ENCODE measurements at regions not wholly inside any gene's neighbourhood (a gene's known extent, or its start where the extent isn't known, plus 50 kb on each side); places are given as distances from the start of the nearest gene placed in this dataset.

GRCh38 chr10:108789336-108789735, 1134.0 kb downstream of the XPNPEP1 start:
- H3K14ac ChIP-seq (ENCODE audit: insufficient read length), result no peak overlapping the region
- no peak overlapping the region for H3K4me2 ChIP-seq (ENCODE audit: insufficient read depth in 1 of 2, low read depth in 2 of 2, low read length in 2 of 2)
- no peak overlapping the region for H2BK5ac ChIP-seq (ENCODE audit: low read depth, low read length)
- H3K4me1 ChIP-seq (replicated peaks in 1 of 4; ENCODE audit: control insufficient read depth in 3 of 4, insufficient read depth in 4 of 4, low read length in 3 of 4), result no peaks in the 10 kb centered on the region
- no peak overlapping the region for H3K56ac ChIP-seq (replicated peaks; ENCODE audit: insufficient read length, low read depth, low read length)
- H4K5ac ChIP-seq (ENCODE audit: insufficient read length, low read depth, low read length), result no peak overlapping the region
- 95% methylated on average over 2 of the region's 2 CpGs; no CpG with 5 or more reads in 1 of the 2 experiments for WGBS, 2 experiments (ENCODE audit: extremely low coverage in 1 of 2, insufficient coverage in 1 of 2, insufficient read length in 1 of 2, insufficient replicate concordance in 2 of 2, low coverage in 1 of 2, low lambda C conversion rate in 2 of 2, missing lambda C conversion rate in 1 of 2)
- H3K79me2 ChIP-seq (ENCODE audit: control insufficient read depth in 1 of 2, insufficient read depth in 2 of 2, low read length in 2 of 2), result no peaks in the 10 kb centered on the region
- H3K27me3 ChIP-seq (replicated peaks in 1 of 4; ENCODE audit: control insufficient read depth in 3 of 4, extremely low read depth in 1 of 4, insufficient read depth in 3 of 4, low read length in 3 of 4), result no peaks in the 10 kb centered on the region
- no peak overlapping the region for H3K4me3 ChIP-seq (ENCODE audit: extremely low read depth in 1 of 4, insufficient read depth in 2 of 4, low read depth in 3 of 4, low read length in 4 of 4)
- no peaks in the 10 kb centered on the region for H3K79me1 ChIP-seq (ENCODE audit: low read depth, low read length)
- H2AFZ ChIP-seq (ENCODE audit: low read length), result no peak overlapping the region
- ChIA-PET POLR2A (ENCODE audit: partially characterized antibody) (no interaction called here), CTCF (ENCODE audit: partially characterized antibody) (interaction anchor here (0.5 to 1.1 kb wide), 4 partner anchors 9 to 276 kb away, joined by 3 read pairs; no protein-coding TSS in a partner anchor)
- no peaks in the 10 kb centered on the region for H3K23me2 ChIP-seq (ENCODE audit: low read depth, low read length)
- H4K91ac ChIP-seq (replicated peaks; ENCODE audit: insufficient read length, low read length), result no peak overlapping the region
- H2BK12ac ChIP-seq (ENCODE audit: low read depth, low read length), result no peak overlapping the region
- H3K27ac ChIP-seq (ENCODE audit: low read depth, low read length), result no peak overlapping the region
- H2BK15ac ChIP-seq (ENCODE audit: low read length), result no peak overlapping the region
- peaks cover 13 to 24% of the 10 kb centered on the region in 2 experiments for H3K9me3 ChIP-seq (ENCODE audit: insufficient read depth in 2 of 2, low read depth in 1 of 2, low read length in 1 of 2)
- DNase-seq (ENCODE audit: low read depth in 1 of 2, low spot score in 2 of 2), result no peak
- H4K8ac ChIP-seq (ENCODE audit: extremely low read depth, insufficient read depth, low read length), result no peak overlapping the region
- H3K23ac ChIP-seq (ENCODE audit: insufficient read length), result no peak overlapping the region
- no peak overlapping the region for H2BK20ac ChIP-seq (ENCODE audit: low read length)
- H3K18ac ChIP-seq (ENCODE audit: extremely low read depth, low read length), result no peak overlapping the region
- no peak for FAIRE-seq
- H3K4ac ChIP-seq (replicated peaks; ENCODE audit: insufficient read length, low read depth, low read length), result no peak overlapping the region
- no peaks in the 10 kb centered on the region for H3K36me3 ChIP-seq (ENCODE audit: control insufficient read depth in 2 of 4, insufficient read depth in 4 of 4, low read length in 3 of 4)
- H2AK5ac ChIP-seq (ENCODE audit: low read depth, low read length), result no peak overlapping the region
- H2BK120ac ChIP-seq (replicated peaks; ENCODE audit: low read depth, low read length), result no peak overlapping the region
- H4K20me1 ChIP-seq (replicated peaks in 1 of 2; ENCODE audit: control insufficient read depth in 1 of 2, insufficient read depth in 2 of 2, low read length in 2 of 2), result no peaks in the 10 kb centered on the region
- no peak overlapping the region for H3K9ac ChIP-seq (replicated peaks in 1 of 4; ENCODE audit: extremely low read depth in 1 of 4, low read depth in 3 of 4, low read length in 3 of 4)
- TF ChIP-seq TEAD4 (IDR thresholded peaks at IDR 0.05; ENCODE audit: low read depth, low read length) (no peak), RXRA (IDR thresholded peaks at IDR 0.05; ENCODE audit: insufficient read depth, low read depth, low read length) (no peak)
